Ishikawa (cell line): ENCODE measurements at regions not wholly inside any gene's neighbourhood (a gene's known extent, or its start where the extent isn't known, plus 50 kb on each side); places are given as distances from the start of the nearest gene placed in this dataset.

Source experiments
- CEBPB ChIP-seq: IDR thresholded peaks from 2 replicates; pipeline ENCODE4 v1.6.1; 2012
- CREB1 ChIP-seq: IDR thresholded peaks from 2 replicates; pipeline ENCODE4 v1.6.1; 2012; ENCODE audit warnings: low read depth
- EGR1 ChIP-seq: IDR thresholded peaks from 2 replicates; pipeline ENCODE4 v1.6.1; 2012
- EP300 ChIP-seq: IDR thresholded peaks from 2 replicates; pipeline ENCODE4 v1.6.1; 2012; ENCODE audit warnings: borderline replicate concordance
- FOXM1 ChIP-seq: IDR thresholded peaks from 2 replicates; pipeline ENCODE4 v1.6.1; 2012; ENCODE audit warnings: low read depth, borderline replicate concordance
- NFIC ChIP-seq: IDR thresholded peaks from 2 replicates; pipeline ENCODE4 v1.6.1; 2012
- RAD21 ChIP-seq: IDR thresholded peaks from 2 replicates; pipeline ENCODE4 v1.6.1; 2012; ENCODE audit warnings: low read depth
- REST ChIP-seq: IDR thresholded peaks from 2 replicates; pipeline ENCODE4 v1.6.1; 2012; ENCODE audit warnings: low read depth, mild to moderate bottlenecking
- TAF1 ChIP-seq: IDR thresholded peaks from 2 replicates; pipeline ENCODE4 v1.6.1; 2012; ENCODE audit warnings: low read depth, mild to moderate bottlenecking
- TCF12 ChIP-seq: IDR thresholded peaks from 2 replicates; pipeline ENCODE4 v1.6.1; 2012; ENCODE audit warnings: low read depth
- TEAD4 ChIP-seq: IDR thresholded peaks from 2 replicates; pipeline ENCODE4 v1.6.1; 2012
- USF1 ChIP-seq: IDR thresholded peaks from 2 replicates; pipeline ENCODE4 v1.6.1; 2012
- YY1 ChIP-seq: IDR thresholded peaks from 2 replicates; pipeline ENCODE4 v1.6.1; 2012; ENCODE audit warnings: low read depth
- ZBTB7A ChIP-seq: IDR thresholded peaks from 2 replicates; pipeline ENCODE4 v1.6.1; 2012; ENCODE audit warnings: low read depth
- TF ChIP-seq, protein P1 (sequence below): IDR thresholded peaks from 2 replicates; pipeline ENCODE4 v1.6.1; 2012

DNA sequence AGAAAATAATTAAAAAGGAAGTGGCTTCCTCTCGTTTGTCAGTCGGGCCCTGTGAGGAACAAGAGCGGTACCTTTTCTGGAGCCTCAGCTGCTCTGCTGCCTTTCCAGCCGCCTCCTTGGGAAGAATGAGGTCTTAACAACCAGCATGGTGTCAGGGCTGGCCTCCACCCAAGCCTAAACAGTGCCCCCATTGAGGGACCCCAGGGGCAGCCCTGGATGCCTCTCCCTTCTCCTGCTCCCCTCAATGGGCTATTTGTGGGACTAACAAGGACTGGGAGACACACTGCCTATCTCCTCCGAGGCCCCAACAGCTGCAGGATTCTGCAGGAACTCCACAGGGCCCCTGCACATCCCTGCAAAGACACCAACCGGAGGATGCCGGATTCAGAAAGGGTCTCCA, 155.4 kb upstream of the MAP3K1 start:
- no peak for TF ChIP-seq ZBTB7A

- TF ChIP-seq TCF12 (no peak), ZBTB7A (no peak), TEAD4 (no peak), EP300 (no peak), YY1 (no peak), RAD21 (no peak), USF1 (no peak), REST (no peak), CEBPB (no peak)
Measured at GRCh38 chr5:56658972-56659371, 156.4 kb upstream of the MAP3K1 start.

GRCh38 chr5:56656846-56657726, 158.3 kb upstream of the MAP3K1 start:
- no peak for TF ChIP-seq EP300
- TF ChIP-seq YY1, result no peak

GRCh38 chr5:56651893-56652292, 163.5 kb upstream of the MAP3K1 start:
- TF ChIP-seq USF1, result no peak
- TF ChIP-seq TAF1, result no peak
- TF ChIP-seq TCF12, result no peak
- no peak for TF ChIP-seq NFIC
- no peak for TF ChIP-seq RAD21
- TF ChIP-seq, protein P1, sequence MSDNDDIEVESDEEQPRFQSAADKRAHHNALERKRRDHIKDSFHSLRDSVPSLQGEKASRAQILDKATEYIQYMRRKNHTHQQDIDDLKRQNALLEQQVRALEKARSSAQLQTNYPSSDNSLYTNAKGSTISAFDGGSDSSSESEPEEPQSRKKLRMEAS, result no peak
- TF ChIP-seq FOXM1, result no peak
- no peak for TF ChIP-seq REST
- TF ChIP-seq CREB1, result no peak
- TF ChIP-seq CEBPB, result no peak
- TF ChIP-seq EGR1, result no peak
- no peak for TF ChIP-seq EP300
- TF ChIP-seq YY1, result no peak
- no peak for TF ChIP-seq ZBTB7A
- TF ChIP-seq TEAD4, result no peak

- TF ChIP-seq FOXM1 (no peak), CREB1 (no peak), EP300 (no peak), REST (no peak), ZBTB7A (no peak), TAF1 (no peak), EGR1 (no peak), NFIC (no peak), USF1 (no peak), TEAD4 (no peak), YY1 (no peak), TCF12 (no peak), RAD21 (no peak), CEBPB (no peak)
- TF ChIP-seq, protein P1, result no peak
Measured at GRCh38 chr5:56650386-56650785, 165.0 kb upstream of the MAP3K1 start.
